Psoas muscle (tissue), 7 donors: ENCODE measurements at regions not wholly inside any gene's neighbourhood (a gene's known extent, or its start where the extent isn't known, plus 50 kb on each side); places are given as distances from the start of the nearest gene placed in this dataset.

Experiments used
- ATAC-seq, 4 donors: fragments of 200-7000 bp; cut with Tn5 transposase; one replicate each; pipeline ENCODE4 v1.9.1; 2020; ENCODE audit warnings: moderate library complexity in 3 of 4, mild to moderate bottlenecking in 2 of 4
- DNase-seq, 2 donors: peaks; one replicate each; pipeline ENCODE4 v3.0.0-alpha.2; 2020
- H3K27ac ChIP-seq: fragments of 200-600 bp; one replicate; pipeline ENCODE4 v1.8.0; 2022
- H3K27me3 ChIP-seq, 3 donors: fragments of 200-600 bp in 1 of 3; one replicate each; pipeline versions ENCODE4 v1.6.1 to v1.8.0; 2013 to 2022; ENCODE audit warnings: low read length in 2 of 3, mild to moderate bottlenecking in 2 of 3, moderate library complexity in 1 of 3; ENCODE audit not compliant: insufficient read depth in 3 of 3
- H3K36me3 ChIP-seq, 2 donors: fragments of 200-600 bp in 1 of 2; one replicate each; pipeline versions ENCODE4 v1.6.1 to v1.8.0; 2013 to 2022; ENCODE audit warnings: low read depth in 1 of 2, mild to moderate bottlenecking in 1 of 2, moderate library complexity in 1 of 2; ENCODE audit not compliant: insufficient read depth in 1 of 2
- H3K4me1 ChIP-seq: fragments of 200-600 bp; one replicate; pipeline ENCODE4 v1.8.0; 2022
- H3K4me3 ChIP-seq: fragments of 200-600 bp; one replicate; pipeline ENCODE4 v1.8.0; 2022; ENCODE audit warnings: mild to moderate bottlenecking
- H3K9me3 ChIP-seq: fragments of 200-600 bp; one replicate; pipeline ENCODE4 v1.8.0; 2022
- WGBS, 3 donors: extraction: QIAGEN DNeasy Blood & Tissue Kit; methylation state at CpG; one replicate each; pipeline versions ENCODE4 v1.1.6 to v1.1.7; 2013; 5-methylcytosine and 5-hydroxymethylcytosine counted together
- intact Hi-C, 2 donors: fragments of 100-400 bp; cut with DNase I; formaldehyde crosslinking; loops; one replicate each; pipeline versions ENCODE4 v1.11.0 to v1.14.2; 2022
- TF ChIP-seq, protein P1 (sequence below): fragments of 200-600 bp; IDR thresholded peaks from one replicate; pipeline ENCODE4 v1.8.0; 2022; ENCODE audit warnings: antibody characterized with exemption
- donor health status: healthy with polysubstance abuse.
- donor health status: DM: no; HTN: no; CAD: no; lungs with moderate emphysema.
- donor health status: Bipolar disorder and iron deficiency.
- donor health status: healthy.
- donor health status: DM: yes; HTN: yes; CAD: no.
- donor health status: DM: no; HTN: no; CAD: no.
- donor health status: DM: yes; HTN: yes; CAD: no.

DNA sequence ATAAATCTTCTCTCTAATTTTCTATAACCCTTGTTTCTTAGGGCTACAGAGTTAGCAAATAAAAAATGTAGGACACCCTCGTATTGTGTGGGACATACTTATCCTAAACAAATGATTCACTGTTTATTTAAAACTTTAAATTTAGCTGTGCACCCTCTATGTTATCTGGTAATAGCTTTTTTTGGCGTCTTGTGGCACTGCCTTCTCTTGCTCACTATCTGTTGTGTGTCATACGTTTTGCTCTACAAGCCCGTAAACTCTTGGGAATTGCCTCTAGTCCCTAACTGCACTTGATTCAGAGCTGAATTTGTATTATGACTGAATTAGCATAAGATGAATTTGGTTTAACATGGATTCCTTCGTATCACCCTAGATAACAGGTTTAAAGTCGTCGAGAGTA, 144.3 kb upstream of the MYOCD start:
- no peaks in the 10 kb centered on the region for H3K4me1 ChIP-seq
- WGBS, 3 donors = 78 to 85% (median 80%) methylated on average over 7 of the region's 7 CpGs
- TF ChIP-seq, protein P1, sequence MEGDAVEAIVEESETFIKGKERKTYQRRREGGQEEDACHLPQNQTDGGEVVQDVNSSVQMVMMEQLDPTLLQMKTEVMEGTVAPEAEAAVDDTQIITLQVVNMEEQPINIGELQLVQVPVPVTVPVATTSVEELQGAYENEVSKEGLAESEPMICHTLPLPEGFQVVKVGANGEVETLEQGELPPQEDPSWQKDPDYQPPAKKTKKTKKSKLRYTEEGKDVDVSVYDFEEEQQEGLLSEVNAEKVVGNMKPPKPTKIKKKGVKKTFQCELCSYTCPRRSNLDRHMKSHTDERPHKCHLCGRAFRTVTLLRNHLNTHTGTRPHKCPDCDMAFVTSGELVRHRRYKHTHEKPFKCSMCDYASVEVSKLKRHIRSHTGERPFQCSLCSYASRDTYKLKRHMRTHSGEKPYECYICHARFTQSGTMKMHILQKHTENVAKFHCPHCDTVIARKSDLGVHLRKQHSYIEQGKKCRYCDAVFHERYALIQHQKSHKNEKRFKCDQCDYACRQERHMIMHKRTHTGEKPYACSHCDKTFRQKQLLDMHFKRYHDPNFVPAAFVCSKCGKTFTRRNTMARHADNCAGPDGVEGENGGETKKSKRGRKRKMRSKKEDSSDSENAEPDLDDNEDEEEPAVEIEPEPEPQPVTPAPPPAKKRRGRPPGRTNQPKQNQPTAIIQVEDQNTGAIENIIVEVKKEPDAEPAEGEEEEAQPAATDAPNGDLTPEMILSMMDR = no peak
- no peak for ATAC-seq
- no peaks in the 10 kb centered on the region for H3K36me3 ChIP-seq
- H3K27me3 ChIP-seq = no peaks in the 10 kb centered on the region
- intact Hi-C loops = no loop called here
- no peak overlapping the region for H3K27ac ChIP-seq
- H3K4me3 ChIP-seq = no peak overlapping the region
- no peak for DNase-seq
- no peaks in the 10 kb centered on the region for H3K9me3 ChIP-seq

DNA sequence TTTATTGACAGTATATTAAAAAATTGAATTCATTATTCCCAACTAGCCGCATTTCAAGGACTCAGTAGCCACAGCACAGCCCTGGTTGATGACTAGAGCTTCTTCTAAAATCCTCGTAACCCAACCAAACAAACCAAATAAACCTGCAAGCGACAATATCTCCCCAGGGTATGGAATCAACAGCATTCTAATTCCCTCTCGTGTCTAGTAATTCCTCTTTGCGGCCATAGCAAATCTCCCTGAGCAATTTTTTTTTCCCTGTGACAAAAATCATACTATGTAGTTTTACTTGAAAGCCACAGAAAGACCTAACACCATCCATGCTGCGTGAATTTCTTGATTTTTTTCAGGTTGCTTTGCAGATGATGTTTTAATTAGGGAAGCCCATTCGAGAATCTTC, 143.4 kb upstream of the MYOCD start:
- DNase-seq (no peak), ATAC-seq (no peak)
- Histone ChIP-seq H3K27ac (no peak overlapping the region), H3K36me3 (no peaks in the 10 kb centered on the region), H3K4me3 (no peak overlapping the region), H3K9me3 (no peaks in the 10 kb centered on the region), H3K4me1 (no peaks in the 10 kb centered on the region), H3K27me3 (no peaks in the 10 kb centered on the region)
- TF ChIP-seq, protein P1 = no peak
- 59 to 63% (median 60%) methylated on average over 7 of the region's 7 CpGs for WGBS, 3 donors
- intact Hi-C loops = no loop called here

DNA sequence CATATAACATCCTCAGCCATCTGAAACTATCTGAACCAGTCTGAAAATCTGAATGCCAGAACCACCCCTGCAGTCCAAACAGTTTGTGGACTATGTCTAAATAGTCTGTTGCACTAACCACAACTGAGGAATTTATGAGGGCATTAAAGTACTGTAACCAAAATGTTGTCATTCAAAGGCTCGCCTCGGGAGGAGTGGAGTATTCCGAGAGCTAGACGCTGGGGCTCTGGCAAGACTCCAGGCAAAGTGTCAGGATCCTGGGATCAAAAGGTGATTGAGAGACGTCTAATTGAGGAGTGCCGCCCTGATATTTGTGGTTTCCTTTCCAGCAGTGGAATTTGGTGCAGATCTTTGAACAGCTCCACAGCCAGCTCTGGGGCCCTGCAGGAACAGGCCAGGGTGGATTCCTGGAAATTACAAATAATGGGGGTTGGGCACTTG, 142.9 kb upstream of the MYOCD start:
- H3K36me3 ChIP-seq = no peaks in the 10 kb centered on the region
- no peak overlapping the region for H3K27ac ChIP-seq
- DNase-seq (no peak), ATAC-seq (no peak)
- no peaks in the 10 kb centered on the region for H3K9me3 ChIP-seq
- no peaks in the 10 kb centered on the region for H3K4me1 ChIP-seq
- TF ChIP-seq, protein P1 = no peak
- H3K4me3 ChIP-seq = no peak overlapping the region
- 6 to 9% (median 8%) methylated on average over 6 of the region's 6 CpGs for WGBS, 3 donors
- intact Hi-C loops = no loop called here
- H3K27me3 ChIP-seq = no peaks in the 10 kb centered on the region

DNA sequence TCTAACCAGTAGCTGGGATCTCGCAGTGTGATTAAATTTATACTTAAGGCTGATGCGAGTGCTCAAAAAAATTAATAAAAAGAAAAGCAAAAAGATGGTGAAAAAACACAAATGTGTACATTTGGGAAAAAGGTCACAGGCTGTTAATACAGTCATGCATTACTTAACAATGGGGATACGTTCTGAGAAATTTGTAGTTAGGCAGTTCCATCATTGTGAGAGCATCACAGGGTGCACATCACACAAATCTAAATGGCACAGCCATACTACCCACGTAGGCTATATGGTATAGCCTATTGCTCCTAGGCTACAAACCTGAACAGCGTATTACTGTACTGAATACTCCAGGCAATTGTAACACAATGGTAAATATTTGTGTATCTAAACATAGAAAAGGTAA, 142.4 kb upstream of the MYOCD start:
- ATAC-seq = no peak
- Histone ChIP-seq H3K4me3 (no peak overlapping the region), H3K4me1 (no peaks in the 10 kb centered on the region), H3K36me3 (no peaks in the 10 kb centered on the region), H3K27ac (no peak overlapping the region), H3K27me3 (no peaks in the 10 kb centered on the region), H3K9me3 (no peaks in the 10 kb centered on the region)
- intact Hi-C loops = no loop called here
- TF ChIP-seq, protein P1 = no peak
- no peak for DNase-seq
- 73 to 80% (median 76%) methylated on average over 5 of the region's 5 CpGs for WGBS, 3 donors

DNA sequence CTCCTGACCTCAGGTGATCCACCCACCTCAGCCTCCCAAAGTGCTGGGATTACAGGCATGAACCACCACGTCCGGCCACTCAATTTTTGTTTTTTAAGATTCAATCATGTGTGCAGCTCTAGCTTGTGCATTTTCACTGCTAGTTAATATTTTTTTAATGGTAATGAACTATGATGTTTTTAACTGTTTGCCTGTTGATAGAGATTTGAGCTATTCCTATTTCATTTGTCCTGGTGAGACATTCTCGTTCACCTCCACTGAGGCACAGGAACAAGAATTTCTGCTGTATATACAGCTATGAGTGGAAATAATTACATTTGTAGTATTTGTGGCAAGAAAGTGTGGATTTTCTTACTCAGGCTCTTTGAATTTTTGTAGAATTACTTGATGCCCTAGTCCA, 137.7 kb upstream of the MYOCD start:
- intact Hi-C loops = no loop called here
- Histone ChIP-seq H3K27me3 (no peaks in the 10 kb centered on the region), H3K36me3 (no peaks in the 10 kb centered on the region), H3K9me3 (no peaks in the 10 kb centered on the region), H3K27ac (no peak overlapping the region), H3K4me3 (no peak overlapping the region), H3K4me1 (no peaks in the 10 kb centered on the region)
- TF ChIP-seq, protein P1 = no peak
- no peak for ATAC-seq
- WGBS, 3 donors = 88 to 92% (median 91%) methylated on average over 3 of the region's 3 CpGs
- no peak for DNase-seq
